Coronary artery (tissue), 2 donors: ENCODE measurements at regions not wholly inside any gene's neighbourhood (a gene's known extent, or its start where the extent isn't known, plus 50 kb on each side); places are given as distances from the start of the nearest gene placed in this dataset.

Experiments used
- DNase-seq: peaks from one replicate; pipeline ENCODE4 v3.0.0-alpha.2; 2017; ENCODE audit warnings: low spot score
- H3K27ac ChIP-seq, 2 donors: fragments of 200-600 bp; sonication (generic); one replicate each; pipeline ENCODE4 v1.5.1; 2016 to 2019
- H3K4me3 ChIP-seq: fragments of 200-600 bp; sonication (generic); 2 replicates; pipeline ENCODE4 v1.5.1; 2016; ENCODE audit warnings: mild to moderate bottlenecking, moderate library complexity
- TF ChIP-seq, protein P1 (sequence below): fragments of 200-600 bp; sonication (generic); IDR thresholded peaks from one replicate; pipeline ENCODE4 v1.5.1; 2019; ENCODE audit warnings: antibody characterized with exemption

DNA sequence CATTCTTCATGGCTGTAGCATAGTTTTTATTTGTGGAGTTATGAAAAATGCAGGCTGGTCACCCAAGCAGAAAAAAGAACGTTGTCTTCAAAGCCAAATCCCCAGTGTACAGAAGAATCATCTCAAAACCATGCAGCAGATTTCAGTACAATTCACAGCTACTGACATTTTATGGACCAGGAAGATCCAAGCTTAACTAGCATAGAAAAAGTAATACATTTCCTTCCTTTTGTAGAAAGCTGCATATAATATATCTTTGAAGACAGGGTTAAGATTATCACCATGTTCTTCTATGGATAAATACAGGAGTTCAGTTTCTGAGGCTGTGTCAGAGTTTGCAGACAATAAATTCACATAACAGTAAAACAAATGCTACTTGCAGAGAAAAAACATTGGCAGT, 1054.8 kb upstream of the C9orf72 start:
- TF ChIP-seq, protein P1, sequence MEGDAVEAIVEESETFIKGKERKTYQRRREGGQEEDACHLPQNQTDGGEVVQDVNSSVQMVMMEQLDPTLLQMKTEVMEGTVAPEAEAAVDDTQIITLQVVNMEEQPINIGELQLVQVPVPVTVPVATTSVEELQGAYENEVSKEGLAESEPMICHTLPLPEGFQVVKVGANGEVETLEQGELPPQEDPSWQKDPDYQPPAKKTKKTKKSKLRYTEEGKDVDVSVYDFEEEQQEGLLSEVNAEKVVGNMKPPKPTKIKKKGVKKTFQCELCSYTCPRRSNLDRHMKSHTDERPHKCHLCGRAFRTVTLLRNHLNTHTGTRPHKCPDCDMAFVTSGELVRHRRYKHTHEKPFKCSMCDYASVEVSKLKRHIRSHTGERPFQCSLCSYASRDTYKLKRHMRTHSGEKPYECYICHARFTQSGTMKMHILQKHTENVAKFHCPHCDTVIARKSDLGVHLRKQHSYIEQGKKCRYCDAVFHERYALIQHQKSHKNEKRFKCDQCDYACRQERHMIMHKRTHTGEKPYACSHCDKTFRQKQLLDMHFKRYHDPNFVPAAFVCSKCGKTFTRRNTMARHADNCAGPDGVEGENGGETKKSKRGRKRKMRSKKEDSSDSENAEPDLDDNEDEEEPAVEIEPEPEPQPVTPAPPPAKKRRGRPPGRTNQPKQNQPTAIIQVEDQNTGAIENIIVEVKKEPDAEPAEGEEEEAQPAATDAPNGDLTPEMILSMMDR = no peak
- Histone ChIP-seq H3K27ac (no peak overlapping the region), H3K4me3 (no peak overlapping the region)
- no peak for DNase-seq

DNA sequence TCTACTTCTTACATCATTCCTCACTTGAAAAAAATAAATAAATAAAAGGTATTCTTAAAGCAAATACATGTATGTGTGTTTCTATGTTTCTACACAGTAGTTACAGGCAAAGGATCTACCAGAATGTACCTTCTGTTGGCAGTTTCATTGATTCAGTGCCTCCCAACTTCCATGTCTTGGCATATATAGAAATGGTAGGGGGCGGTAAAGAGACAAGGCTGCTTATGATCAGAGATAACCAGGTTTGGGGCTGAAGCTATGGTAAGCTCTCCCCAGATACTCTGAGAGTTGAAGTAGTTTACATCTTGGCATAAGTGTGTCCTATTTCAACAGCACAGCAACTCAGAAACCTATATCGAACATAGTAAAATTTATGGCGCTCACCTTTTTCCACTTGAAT, 1075.4 kb upstream of the C9orf72 start:
- DNase-seq = no peak
- TF ChIP-seq, protein P1 = no peak
- H3K27ac ChIP-seq = no peak overlapping the region
- H3K4me3 ChIP-seq = no peak overlapping the region

DNA sequence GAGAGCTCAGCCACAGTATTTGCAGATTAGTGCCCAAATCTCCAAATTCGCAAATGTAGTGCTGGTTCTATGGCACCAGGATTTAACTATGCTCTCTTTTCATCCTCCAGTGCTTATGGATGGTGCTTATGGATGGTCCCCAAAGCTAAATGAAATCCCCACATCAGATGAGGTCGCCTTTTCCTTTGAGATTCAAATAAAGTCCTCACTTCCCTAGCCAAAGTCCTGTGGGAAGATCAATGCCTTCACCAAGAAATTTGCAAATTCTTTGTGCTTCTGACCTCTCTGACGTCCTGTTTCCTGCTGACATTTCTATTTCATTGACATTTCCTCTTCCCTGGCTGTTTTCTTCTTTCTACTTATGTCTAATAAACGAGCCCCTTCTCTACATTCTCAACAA, 1077.0 kb upstream of the C9orf72 start:
- DNase-seq = no peak
- TF ChIP-seq, protein P1 = no peak

DNA sequence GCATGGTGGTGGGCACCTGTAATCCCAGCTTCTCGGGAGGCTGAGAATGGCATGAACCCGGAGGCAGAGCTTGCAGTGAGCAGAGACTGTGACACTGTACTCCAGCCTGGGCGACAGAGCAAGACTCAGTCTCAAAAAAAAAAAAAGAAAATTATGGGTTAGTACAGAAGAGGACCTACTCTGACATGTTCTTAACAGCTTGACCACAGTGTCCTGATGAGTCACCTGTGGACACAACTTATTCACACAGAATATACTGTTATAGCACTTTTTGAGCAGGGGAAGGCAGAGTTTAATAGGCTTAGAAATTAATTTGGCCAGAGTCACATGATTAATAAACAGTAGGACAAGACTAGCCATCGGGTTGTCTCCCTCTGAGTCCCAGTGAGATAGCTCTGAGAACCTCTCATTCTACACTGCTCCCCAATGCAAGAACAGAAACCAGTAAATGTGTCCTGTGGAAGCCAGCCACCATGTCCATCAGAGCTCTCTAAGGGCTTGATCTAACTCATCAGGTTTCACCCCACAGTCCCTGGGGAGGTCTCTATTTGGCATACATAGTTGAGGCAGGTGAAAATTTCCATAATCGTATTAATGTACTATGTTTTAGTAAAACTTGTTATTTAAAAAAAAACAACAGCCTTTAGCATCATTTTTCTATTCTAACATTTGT, 1077.9 kb upstream of the C9orf72 start:
- no peak overlapping the region for H3K27ac ChIP-seq
- DNase-seq = no peak
- TF ChIP-seq, protein P1 = no peak

More for the DNA sequence above, 1077.0 kb upstream of the C9orf72 start:
- H3K4me3 ChIP-seq = no peak overlapping the region
- H3K27ac ChIP-seq = no peak overlapping the region

DNA sequence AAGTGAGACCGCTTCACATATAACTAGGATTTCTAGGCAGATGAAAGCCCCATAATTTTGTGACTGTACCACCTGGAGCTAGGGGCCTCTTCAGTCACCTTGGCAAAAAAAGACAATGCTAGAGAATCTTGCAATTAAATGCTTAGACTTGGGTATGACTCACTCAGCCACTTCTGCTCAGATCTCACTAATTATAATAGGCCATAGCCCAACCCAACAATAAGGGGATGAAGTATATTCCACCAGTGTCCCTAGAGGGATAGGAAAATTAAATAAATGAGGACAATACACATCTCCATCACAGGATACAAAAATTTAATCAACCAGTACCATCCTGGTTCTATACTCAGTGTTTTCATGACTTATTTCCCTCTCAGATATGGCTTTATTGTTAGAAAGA, 1079.9 kb upstream of the C9orf72 start:
- Histone ChIP-seq H3K4me3 (no peak overlapping the region), H3K27ac (no peak overlapping the region)
- DNase-seq = no peak
- TF ChIP-seq, protein P1 = no peak

More for the DNA sequence above, 1077.9 kb upstream of the C9orf72 start:
- H3K4me3 ChIP-seq = no peak overlapping the region

DNA sequence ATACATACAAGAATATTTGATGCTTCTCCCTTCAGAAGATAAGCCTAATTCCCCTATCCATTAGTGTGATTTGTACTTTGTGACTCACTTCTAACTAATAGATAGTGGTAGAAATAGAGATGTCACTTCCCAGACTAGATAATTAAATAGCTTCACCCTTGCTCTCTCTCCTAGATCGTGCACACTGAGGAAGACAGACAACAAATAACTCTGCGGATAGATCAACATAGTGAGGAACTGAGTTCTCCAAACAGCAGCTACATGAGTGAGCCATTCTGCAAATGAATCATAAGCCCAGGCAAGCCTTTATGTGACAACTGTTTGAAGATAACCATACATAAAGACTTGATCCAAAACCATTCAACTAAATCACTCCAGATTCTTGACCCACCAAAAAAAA, 1083.4 kb upstream of the C9orf72 start:
- H3K4me3 ChIP-seq = no peak overlapping the region
- DNase-seq = no peak
- TF ChIP-seq, protein P1 = no peak
- H3K27ac ChIP-seq = no peak overlapping the region

DNA sequence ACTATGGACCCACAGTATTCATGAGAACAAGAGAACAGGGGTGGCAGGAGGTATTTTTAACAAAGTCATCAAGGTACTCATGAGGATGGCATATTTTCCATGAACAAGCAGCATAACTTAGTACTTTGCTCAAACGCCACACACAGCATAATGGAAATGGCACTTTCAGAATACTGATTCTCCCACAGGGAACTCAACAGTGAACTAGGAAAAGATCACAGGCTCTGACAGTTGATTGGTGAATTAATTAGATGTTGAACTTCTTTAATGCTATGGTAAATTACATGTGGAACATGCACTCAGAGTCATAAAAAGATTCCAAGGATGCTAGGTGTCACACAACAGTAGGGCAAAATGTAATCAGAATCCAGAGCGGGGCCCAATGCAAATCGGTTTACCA, 1088.6 kb upstream of the C9orf72 start:
- no peak overlapping the region for H3K4me3 ChIP-seq

More for the DNA sequence above, 1088.6 kb upstream of the C9orf72 start:
- TF ChIP-seq, protein P1 = no peak
- H3K27ac ChIP-seq = no peak overlapping the region
- DNase-seq = no peak
